Chondrocyte (in vitro differentiated cells): ENCODE measurements at regions not wholly inside any gene's neighbourhood (a gene's known extent, or its start where the extent isn't known, plus 50 kb on each side); places are given as distances from the start of the nearest gene placed in this dataset.

ENCODE experiments used
- DNase-seq: peaks from one replicate; pipeline ENCODE4 v3.0.0; 2021; ENCODE audit warnings: mixed read lengths, low spot score
- H3K27ac Mint-ChIP-seq: one replicate; pipeline ENCODE4 v1.8.0; 2021; ENCODE audit warnings: mild to moderate bottlenecking, moderate library complexity, mixed read lengths; ENCODE audit not compliant: unreplicated experiment
- H3K27me3 Mint-ChIP-seq: 2 replicates; pipeline ENCODE4 v1.8.0; 2021; ENCODE audit warnings: low read depth, mixed read lengths
- H3K36me3 Mint-ChIP-seq: 2 replicates; pipeline ENCODE4 v1.8.0; 2021; ENCODE audit warnings: low read depth, mixed read lengths
- H3K4me1 Mint-ChIP-seq: 2 replicates; pipeline ENCODE4 v1.8.0; 2021; ENCODE audit warnings: low read depth, mild to moderate bottlenecking, mixed read lengths
- H3K4me3 Mint-ChIP-seq: one replicate; pipeline ENCODE4 v1.8.0; 2021; ENCODE audit warnings: mild to moderate bottlenecking, moderate library complexity, mixed read lengths; ENCODE audit not compliant: unreplicated experiment
- H3K9me3 Mint-ChIP-seq: 2 replicates; pipeline ENCODE4 v1.8.0; 2021; ENCODE audit warnings: low read depth, mixed read lengths
- TF ChIP-seq, protein P1 (sequence below): fragments of 200-600 bp; sonication (generic); IDR thresholded peaks from 2 replicates; pipeline ENCODE4 v1.5.0; 2021; ENCODE audit warnings: antibody characterized with exemption, mild to moderate bottlenecking, moderate library complexity

DNA sequence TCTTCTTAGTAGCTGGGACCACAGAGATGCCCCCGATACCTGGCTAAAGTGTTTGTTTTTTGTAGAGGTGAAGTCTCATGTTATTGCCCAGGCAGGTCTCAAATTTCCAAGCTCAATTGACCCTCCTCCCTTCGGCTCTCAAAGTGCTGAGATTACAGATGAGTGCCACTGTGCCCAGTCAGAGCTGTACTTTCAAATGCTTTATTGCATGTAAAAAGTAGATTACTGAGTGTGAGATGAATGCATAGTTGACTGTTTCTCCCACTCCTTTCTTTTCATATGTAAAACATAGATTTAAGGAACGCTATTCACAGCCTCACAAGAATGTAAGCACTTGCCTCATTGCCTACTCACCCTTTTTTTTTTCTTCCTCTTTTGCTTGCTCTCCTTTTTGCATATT, 984.4 kb upstream of the PABPC4L start:
- H3K9me3 Mint-ChIP-seq = peaks cover 9% of the 10 kb centered on the region
- H3K27ac Mint-ChIP-seq = no peak overlapping the region
- H3K4me1 Mint-ChIP-seq = no peaks in the 10 kb centered on the region
- DNase-seq = no peak
- no peak overlapping the region for H3K4me3 Mint-ChIP-seq
- H3K27me3 Mint-ChIP-seq = no peaks in the 10 kb centered on the region
- H3K36me3 Mint-ChIP-seq = peaks cover 2% of the 10 kb centered on the region
- TF ChIP-seq, protein P1, sequence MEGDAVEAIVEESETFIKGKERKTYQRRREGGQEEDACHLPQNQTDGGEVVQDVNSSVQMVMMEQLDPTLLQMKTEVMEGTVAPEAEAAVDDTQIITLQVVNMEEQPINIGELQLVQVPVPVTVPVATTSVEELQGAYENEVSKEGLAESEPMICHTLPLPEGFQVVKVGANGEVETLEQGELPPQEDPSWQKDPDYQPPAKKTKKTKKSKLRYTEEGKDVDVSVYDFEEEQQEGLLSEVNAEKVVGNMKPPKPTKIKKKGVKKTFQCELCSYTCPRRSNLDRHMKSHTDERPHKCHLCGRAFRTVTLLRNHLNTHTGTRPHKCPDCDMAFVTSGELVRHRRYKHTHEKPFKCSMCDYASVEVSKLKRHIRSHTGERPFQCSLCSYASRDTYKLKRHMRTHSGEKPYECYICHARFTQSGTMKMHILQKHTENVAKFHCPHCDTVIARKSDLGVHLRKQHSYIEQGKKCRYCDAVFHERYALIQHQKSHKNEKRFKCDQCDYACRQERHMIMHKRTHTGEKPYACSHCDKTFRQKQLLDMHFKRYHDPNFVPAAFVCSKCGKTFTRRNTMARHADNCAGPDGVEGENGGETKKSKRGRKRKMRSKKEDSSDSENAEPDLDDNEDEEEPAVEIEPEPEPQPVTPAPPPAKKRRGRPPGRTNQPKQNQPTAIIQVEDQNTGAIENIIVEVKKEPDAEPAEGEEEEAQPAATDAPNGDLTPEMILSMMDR = no peak

GRCh38 chr4:135185256-135185655, 983.7 kb upstream of the PABPC4L start:
- no peaks in the 10 kb centered on the region for H3K4me1 Mint-ChIP-seq
- no peak overlapping the region for H3K27ac Mint-ChIP-seq
- peaks cover 16% of the 10 kb centered on the region for H3K9me3 Mint-ChIP-seq
- H3K36me3 Mint-ChIP-seq = peaks cover 5% of the 10 kb centered on the region
- TF ChIP-seq, protein P1 = no peak
- DNase-seq = no peak
- no peaks in the 10 kb centered on the region for H3K27me3 Mint-ChIP-seq
- no peak overlapping the region for H3K4me3 Mint-ChIP-seq

- no peak overlapping the region for H3K4me3 Mint-ChIP-seq
- H3K9me3 Mint-ChIP-seq = peaks cover 18% of the 10 kb centered on the region
- TF ChIP-seq, protein P1 = no peak
- H3K36me3 Mint-ChIP-seq = peaks cover 6% of the 10 kb centered on the region
- no peak overlapping the region for H3K27ac Mint-ChIP-seq
- DNase-seq = no peak
- no peaks in the 10 kb centered on the region for H3K4me1 Mint-ChIP-seq
- H3K27me3 Mint-ChIP-seq = no peaks in the 10 kb centered on the region
These were observed 983.1 kb upstream of the PABPC4L start for GRCh38 chr4:135184715-135185114.

- H3K9me3 Mint-ChIP-seq = peaks cover 17% of the 10 kb centered on the region
- H3K4me1 Mint-ChIP-seq = peaks cover 13% of the 10 kb centered on the region
- no peaks in the 10 kb centered on the region for H3K27me3 Mint-ChIP-seq
- no peak for DNase-seq
- TF ChIP-seq, protein P1 = no peak
- H3K27ac Mint-ChIP-seq = peak overlapping the region; percentile 38
- H3K36me3 Mint-ChIP-seq = peaks cover 7% of the 10 kb centered on the region
- H3K4me3 Mint-ChIP-seq = no peak overlapping the region
These were observed 975.7 kb upstream of the PABPC4L start for GRCh38 chr4:135177321-135177720.

DNA sequence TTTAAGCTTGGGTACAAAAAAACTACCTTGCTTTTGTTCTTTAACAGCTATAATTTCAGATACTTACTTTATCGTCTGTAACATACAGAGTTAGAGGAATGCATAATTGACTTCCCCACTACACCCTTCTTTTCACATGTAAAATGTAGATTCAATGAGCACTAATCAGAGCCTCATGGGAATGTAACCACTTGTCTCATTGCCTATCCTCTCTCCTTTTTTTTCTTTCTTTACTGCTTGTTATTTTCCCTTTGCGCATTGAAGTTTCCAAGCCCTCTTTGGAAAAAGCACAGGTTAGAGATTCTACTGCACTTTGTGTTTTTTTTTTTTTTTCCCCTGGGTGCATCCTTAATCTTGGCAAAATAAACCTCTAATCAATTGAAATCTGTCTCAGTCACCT, 965.1 kb upstream of the PABPC4L start:
- DNase-seq = no peak
- H3K27ac Mint-ChIP-seq = no peak overlapping the region
- H3K36me3 Mint-ChIP-seq = no peaks in the 10 kb centered on the region
- no peaks in the 10 kb centered on the region for H3K4me1 Mint-ChIP-seq
- TF ChIP-seq, protein P1 = no peak
- no peak overlapping the region for H3K4me3 Mint-ChIP-seq
- peaks cover 3% of the 10 kb centered on the region for H3K9me3 Mint-ChIP-seq
- H3K27me3 Mint-ChIP-seq = no peaks in the 10 kb centered on the region
